DMS53 treated with DMSO at 0.1 percent for 48 hours (cell line): ENCODE measurements at regions not wholly inside any gene's neighbourhood (a gene's known extent, or its start where the extent isn't known, plus 50 kb on each side); places are given as distances from the start of the nearest gene placed in this dataset.

Source experiments
- DNase-seq: peaks from one replicate; lab custom pipeline; 2025; ENCODE audit not compliant: unreplicated experiment; lab: John Stamatoyannopoulos, UW

DNA sequence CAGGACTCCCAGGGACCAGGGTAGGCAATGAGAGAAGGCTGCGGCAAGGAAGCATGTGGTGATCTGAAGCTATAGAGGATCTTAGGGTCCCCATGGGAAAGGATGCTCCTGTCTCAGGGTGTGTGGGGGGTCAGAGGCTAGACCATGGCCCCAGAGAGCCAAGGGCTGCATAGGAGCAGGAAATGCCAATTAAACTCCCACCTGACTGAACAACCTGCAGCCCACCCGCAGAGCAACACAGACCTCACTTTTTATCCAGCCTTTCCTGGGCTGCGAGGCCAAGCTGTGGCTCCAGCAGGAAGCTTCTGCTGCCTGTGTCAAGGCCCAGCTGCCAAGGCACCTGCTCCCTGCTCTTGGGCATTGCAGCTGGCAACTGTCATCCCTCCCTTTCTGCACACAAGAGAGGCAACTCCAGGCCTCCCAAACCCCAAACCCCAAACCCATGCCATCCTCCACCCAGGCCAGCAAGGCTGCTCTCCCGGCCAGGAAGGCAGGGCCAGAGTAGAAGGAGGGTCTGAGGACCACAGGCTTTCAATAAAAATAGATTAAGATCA, 290.1 kb downstream of the FOXO1 start:
- no peak for DNase-seq

DNA sequence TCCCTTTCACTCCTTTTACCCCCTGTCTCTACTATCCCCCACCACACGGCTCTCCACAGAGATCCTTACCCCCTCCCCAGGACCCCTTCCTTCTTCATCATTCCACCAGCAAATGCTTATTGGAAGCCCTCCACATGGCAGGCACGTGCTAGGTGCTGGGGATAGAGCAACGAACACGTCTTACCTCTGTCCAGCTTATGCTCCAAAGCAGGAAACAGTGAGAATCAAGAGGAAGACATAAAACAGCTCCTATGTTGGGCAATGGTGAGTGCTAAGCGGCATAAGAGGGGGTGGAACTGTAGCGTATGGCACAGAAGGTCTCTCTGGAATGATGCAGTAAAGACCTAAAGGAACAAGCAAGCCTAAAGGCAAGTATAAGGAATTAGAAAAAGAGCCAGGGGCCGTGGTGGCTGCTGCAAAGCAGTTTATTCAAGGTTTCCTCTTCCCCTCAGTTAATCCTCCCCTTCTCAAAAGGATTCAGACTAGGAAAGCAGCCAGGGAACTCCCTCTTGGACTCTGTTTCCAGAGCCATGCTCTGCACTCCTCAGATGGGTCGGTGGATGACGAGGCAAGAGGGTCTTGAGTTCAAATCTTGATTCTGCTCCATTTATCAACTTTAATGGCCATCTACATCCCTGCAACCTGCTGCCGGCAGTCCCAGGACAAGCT, 289.4 kb downstream of the FOXO1 start:
- DNase-seq: no peak

DNA sequence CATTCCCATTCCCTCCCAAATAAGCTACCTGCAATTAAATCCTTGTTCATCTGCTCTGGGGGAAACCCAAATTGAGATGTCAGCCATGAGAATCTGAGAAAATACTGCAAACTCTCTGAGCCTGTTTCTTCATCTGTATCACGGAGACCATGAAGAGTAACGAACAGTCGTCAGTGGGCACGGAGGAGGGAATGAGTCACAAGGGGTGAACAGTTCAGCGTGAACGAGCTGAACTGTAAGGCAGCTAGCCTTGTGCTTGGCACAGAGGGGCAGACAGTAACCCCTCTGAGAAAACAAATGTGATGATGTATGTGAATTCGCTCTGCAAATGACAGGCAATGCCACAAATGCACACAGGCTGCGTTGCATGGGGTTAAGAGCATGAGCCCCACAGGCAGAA, 288.7 kb downstream of the FOXO1 start:
- DNase-seq: no peak

DNA sequence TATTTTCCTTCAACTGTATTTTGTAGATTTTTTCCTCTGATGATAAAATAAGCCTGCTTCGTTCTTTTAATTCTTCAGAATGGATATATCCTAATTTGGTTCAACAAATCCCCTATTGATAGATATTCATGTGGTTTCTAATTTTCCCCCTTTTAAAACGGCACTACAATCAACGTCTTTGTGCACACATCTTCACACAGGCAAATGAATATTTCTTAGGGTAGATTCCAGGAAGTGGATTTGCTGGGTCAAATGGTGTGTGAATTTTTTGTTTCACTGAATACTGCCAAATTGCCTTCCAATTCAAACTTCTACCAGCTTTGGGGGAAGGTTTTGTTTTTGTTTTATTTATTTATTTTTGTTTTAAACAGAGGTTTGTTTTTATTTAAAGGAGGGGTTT, 287.2 kb downstream of the FOXO1 start:
- no peak for DNase-seq

DNA sequence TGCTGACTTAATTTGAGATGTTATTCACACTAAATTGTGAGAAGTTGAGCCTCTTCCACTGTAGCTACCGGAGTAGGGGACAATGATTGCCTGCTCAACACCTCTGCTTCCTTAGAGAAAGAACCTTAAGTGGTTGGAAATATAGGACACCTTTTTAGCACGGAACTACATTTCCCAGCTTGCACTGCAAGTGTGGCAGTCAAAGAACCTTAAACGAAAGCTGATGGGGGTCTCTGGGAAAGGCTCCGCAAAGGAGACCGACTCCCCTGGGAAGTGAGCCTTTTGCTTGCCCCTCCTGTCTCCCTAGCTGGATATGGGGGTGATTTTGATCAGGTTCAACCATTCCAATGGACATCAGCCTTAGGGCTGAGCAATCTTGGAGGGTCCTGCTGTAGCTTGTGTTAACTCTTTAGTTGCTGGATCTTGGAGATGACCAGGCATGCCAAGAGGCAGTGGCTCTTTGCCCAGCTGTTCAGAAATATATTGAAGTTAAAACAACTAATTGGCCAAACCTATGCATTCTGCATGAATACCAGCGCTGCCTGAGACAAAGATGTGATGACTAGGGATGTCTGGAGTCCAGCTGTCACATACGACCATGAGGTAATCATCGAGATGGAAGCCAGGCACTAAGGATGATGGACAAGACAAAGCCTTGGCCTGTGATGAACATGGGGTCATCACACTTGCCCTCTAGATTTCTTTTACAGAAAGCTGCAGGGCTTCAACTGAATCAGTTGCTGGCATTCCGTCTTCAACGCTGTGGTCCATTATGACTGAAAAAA, 286.5 kb downstream of the FOXO1 start:
- no peak for DNase-seq

DNA sequence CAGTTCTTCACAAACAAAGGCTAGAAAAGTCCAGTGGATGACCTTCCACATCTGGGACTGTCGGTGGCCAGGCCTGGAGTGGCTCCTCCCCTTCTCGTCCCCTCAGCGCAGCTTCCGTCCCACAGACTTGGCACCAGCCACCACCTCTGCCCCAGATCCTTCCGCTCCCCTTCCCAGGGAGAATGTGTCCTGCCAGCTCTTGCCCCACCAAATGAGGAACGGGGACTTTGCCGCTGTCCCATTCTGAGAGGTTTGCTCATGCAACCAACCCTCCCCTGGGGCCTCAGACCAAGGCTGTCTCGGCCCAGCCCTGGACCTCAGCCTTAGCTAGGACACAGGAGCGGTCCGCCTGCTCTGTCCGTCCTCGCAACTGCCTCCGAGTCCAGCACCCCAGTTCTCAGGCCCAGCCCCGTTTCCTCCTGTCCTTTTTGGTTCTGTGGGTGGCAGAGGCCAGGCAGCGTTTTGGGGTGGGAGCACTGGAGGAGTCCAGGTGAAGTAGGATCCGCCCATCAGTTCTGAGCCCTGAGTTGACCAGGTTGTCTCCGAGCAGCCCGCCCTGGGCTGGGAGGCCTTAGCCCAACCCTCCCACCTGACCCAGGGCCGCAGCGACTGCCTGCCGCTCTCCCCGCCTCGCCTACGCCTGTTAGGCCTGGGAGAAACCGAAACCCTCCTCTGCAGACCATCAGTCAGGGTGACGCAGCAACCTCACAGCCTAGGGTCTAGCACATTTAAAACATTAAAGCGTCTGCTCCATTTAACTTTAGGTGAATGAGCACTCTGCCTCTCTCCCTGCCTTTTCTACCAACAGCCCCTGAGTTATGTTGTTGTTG, 284.3 kb downstream of the FOXO1 start:
- DNase-seq: no peak

DNA sequence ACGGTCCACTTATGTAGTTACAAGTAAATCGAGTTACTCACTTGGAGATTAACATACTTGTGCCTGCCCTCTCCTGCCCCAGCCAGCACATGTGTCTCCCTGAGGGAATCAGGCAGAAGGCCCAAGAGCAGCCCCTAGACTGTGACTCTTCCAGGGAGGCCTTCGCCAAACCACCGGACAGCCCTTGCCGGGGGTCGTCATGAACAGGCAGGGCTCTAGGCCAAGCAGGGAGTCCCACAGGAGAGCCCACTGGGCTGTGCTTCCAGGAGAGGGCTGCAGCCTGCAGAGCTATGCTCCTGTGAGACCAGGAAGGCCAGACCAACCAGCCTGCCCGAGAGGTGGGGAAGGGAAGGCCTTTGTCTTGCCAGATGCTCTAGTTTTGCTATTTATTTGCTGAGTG, 283.3 kb downstream of the FOXO1 start:
- DNase-seq: no peak

DNA sequence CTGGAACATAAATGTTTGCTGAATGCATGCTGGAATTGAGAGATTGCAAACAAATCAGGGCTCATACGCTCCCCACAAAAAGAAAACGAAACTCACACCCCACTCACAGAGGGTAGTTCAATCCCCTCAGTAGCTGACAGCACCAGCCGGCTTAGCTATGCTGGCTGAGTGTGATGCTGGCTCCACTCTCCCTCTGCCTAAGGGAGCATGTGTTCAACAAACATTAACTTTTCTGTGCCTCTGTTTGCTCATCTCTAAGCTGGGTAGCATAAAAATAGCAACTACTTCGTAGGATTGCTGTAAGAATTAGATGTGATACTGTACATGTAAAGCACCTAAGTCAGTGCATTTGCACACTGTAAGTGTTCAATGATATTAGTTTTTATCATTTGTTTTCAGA, 282.6 kb downstream of the FOXO1 start:
- no peak for DNase-seq

DNA sequence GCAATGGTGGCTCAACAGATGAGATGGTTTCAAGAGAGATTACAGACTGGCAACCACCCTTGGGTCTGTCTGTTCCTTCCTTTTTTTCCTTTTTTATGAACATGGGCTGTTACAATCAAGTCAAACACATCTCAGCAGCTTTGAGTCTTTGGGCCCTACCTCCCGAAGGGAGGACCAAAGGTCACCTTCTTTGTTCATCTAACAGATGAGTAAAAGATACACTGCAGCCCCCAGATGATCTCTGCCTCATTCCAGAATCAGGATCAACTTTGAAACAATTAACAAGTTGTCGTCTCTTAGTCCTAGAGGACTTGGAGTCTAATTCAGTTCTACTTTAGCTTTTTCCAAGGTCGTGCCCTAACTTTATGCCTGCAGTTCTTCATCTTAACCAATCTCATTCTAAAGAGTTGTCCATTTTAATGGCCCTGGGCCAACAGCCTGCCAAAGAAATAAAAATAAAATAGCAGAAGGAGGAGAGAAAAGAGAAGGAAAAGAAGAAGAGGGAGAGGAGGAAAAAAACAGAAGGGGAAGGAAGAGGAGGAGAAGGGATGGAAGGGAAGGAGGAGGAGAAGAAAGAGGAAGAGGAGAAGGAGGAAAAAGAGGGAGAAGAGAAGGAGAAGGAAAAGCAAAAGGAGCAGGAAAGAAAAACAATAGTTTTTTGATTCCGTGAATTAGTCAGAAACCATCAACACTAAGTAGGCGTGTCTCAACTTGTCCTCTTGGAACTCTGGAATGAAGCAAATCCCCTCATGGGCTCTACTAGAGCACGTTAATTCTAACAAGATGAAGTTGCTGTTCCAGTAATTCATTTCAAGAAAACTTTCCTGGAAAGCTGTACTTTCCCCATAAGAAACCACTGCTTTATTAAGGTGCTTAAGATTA, 281.2 kb downstream of the FOXO1 start:
- no peak for DNase-seq

DNA sequence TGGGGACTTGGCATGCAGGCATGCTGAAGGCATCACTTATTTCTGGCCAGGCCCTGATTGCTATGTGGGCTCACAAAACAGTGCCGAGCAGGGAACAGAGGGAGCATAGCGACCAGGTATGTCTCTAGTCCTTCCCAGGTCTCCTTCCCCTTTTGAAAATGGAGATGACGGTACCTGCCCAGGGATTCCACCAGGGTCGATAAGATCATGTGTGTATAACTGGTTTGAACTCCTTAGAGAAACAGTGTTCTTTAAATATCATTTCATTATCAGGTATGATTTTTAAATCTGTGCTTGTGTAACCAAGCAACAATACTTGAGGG, 280.6 kb downstream of the FOXO1 start:
- no peak for DNase-seq

DNA sequence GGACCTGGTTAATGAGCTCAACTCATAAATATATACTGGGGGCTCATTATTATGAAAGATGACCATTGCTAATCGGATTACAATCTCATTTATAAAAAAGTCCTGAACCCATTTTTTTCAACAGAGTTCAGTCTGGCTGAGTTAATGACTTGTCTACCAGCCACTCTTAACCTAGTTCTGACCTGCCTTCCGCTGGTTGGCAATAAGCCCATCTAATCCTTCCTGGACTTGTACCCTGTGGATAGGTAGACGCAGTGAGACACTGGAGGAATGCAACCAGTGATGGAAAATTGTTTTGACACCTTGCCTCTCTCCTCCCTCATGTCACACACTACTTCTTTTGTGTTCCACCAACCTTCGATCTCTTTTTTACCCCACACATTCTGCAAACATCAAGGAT, 279.9 kb downstream of the FOXO1 start:
- DNase-seq: no peak

DNA sequence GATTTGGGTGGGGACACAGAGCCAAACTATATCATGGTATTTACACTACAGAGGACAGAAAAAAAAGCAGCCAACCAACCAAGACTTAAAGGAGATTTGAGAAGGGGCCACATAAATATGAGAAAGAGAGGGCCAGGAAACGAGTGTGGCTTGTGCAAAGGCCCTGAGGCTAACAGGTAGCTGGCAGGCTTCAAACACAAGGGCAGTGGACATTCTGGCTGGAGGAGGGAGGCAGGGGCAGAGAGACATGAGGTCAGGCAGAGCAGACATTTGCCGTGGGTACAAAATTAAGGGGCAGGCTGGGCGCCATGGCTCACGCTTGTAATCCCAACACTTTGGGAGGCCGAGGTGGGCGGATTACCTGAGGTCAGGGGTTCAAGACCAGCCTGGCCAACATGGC, 278.7 kb downstream of the FOXO1 start:
- no peak for DNase-seq

DNA sequence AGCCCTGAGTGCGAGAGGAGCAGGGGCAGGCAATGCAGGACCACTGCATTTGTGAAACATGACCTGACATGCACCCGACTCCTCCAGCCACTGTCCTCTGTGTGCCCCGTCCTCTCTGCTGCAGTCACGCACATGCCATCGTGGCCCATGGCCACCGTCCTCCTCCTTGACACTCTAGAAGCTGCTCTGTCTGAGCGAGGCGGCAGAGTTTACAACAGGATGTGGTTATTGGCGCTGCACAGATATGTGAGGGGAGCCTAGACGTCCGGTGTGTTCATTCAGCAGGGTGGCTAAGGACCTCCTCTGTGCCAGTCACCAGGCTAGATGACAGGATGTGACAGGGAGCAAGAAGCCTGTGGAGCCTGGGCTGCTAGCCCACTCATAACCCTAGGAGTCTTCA, 277.8 kb downstream of the FOXO1 start:
- DNase-seq: no peak

DNA sequence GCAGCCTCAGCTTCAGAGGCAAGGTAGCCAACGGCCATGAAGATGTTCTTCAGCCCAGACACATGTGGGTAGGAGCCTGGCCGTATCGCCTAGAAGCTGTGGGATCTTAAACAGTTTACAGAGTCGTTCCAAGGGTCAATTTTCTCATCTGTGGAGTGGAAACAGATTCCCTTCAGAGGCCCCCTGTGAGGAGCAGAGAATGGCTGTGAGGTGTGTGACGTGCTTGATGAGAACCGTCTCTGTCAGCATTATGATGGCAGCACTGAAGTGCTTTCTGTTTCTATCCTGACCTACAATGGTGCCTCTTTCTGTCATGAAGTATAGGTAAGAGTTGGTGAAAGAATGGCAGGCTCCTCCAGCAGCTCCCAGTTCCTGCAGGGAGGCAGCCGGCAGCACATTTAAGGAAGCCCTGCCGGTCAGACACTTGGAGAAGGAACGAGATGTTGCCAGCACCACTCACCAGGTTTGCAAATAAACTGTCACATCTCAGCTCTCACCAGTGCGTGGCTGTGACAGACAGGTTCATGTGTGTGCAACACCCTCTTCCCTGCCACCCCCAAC, 277.3 kb downstream of the FOXO1 start:
- no peak for DNase-seq

DNA sequence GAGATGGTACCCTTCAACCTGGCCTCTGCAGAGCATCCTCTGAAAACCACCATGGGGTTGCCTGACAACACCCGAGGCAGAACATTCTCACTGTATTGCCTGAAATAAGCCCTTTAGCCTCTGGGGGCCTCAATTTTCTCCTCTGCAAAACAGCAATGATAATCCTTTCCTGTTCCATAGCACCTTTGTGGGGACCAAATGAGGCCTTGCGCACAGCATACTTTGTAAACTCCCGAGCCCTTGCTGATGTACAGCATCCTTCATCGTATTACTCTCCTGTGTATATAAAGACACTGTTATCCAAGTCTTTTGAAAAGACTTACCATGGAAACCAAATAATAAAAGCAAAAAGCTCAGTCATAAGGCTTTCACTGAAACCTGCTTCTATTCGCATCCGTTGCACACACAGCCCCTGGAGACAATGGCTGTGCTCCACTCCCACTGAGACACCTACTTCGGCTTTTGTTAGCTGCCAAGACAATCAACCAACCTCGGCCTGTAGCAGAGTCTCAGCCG, 276.0 kb downstream of the FOXO1 start:
- no peak for DNase-seq

DNA sequence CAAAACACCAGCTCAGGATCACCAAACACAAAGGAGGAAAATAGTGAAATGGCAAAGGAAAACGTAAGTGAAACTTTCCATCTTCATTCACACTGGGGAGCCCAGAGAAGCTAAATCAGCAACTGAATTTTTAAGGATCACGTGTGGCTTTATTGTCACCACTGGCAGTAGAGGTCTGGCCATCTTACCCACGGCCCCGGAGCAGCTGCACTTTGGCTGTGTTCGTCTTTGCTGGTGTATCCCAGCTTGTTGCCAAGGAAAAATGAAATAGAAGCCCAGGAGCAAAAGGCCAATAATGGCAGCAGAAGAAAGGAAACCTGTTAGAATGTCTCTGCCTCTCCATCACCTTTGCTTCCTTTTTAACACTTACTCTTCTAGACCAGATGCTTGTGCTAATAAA, 274.7 kb downstream of the FOXO1 start:
- no peak for DNase-seq

DNA sequence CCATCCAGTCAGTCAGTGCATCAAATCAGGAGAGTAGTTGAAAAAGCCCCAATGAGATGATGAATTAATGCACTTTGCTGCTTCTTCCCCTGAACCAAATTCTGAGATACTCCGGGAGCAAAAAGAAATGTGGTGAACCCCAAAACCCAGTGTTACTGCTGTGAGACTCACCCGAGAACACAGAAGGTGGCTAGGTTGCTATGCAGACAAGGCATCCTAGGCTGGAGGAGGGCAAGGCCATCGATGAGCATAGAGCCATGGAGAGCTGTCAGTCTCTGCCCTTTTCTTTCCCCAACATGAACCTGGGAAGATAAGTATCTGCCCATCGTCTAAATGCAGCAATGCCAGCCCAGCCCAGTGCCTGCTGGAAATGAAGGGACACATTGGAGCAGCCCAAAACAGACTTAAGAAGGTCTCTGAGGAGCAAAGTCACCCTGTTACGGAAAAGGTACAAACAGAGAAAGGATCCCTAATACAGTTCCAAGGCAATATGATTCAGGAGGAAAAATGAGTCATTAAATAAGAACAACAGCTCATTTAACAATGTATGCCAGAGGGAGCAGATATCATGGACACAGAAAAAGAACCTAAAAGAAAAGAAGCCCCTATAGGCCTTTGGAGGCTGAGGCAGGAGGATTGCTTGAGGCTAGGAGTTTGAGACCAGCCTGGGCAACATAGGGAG, 272.0 kb downstream of the FOXO1 start:
- DNase-seq: no peak

DNA sequence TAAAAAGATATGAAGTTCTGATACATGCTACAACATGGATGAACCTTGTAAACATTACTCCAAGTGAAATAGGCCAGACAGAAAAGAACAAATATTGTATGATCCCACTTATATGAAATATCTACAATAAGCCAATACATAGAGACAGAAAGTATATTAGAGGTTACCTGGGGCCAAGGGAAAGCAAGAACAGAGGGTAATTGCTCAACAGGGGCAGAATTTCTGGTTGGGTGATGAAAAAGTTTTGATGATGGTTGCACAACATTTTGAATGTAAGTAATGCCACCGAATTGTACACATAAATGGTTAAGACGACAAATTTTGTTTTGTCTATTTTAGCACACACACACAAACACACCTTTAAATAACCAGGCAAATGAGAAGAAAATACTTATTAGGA, 268.4 kb downstream of the FOXO1 start:
- no peak for DNase-seq

DNA sequence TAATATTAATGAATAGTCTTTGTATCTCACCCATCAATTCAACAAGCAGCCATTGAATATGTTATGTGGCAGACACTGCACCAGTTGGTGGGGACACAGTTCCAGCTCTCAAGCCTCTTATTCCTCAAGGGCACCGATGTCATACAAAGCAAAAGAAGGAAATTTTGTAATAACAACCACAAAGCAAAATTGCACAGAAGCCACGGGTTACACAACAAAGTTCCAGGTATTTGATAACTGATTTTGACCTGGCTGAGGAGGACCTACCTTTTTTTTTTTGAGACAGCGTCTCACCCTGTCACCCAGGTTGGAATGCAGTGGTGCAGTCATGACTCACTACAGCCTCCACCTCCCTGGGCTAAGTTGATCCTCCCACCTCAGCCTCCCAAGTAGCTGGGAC, 266.7 kb downstream of the FOXO1 start:
- no peak for DNase-seq
